ENCODE measurements at regions not wholly inside any gene's neighbourhood (a gene's known extent, or its start where the extent isn't known, plus 50 kb on each side); places are given as distances from the start of the nearest gene placed in this dataset.

DNA sequence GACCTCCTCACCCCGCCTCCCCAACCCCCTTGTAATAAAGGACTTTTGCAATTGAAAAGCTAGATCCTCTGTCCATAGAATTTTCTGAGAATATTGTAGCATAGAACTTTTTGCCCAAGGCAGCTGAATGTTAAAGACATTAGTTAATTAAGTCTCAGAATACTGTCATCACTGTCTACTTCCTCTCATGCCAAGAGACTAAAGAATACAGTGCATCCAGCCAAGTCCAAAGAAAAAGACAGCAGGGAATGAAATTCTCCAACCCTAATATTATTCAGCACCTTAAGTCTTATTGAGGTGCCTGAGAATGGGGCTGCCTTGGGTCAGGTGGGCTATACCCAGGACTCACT is 313.3 kb upstream of the GATB start:
- TF ChIP-seq, protein P1, sequence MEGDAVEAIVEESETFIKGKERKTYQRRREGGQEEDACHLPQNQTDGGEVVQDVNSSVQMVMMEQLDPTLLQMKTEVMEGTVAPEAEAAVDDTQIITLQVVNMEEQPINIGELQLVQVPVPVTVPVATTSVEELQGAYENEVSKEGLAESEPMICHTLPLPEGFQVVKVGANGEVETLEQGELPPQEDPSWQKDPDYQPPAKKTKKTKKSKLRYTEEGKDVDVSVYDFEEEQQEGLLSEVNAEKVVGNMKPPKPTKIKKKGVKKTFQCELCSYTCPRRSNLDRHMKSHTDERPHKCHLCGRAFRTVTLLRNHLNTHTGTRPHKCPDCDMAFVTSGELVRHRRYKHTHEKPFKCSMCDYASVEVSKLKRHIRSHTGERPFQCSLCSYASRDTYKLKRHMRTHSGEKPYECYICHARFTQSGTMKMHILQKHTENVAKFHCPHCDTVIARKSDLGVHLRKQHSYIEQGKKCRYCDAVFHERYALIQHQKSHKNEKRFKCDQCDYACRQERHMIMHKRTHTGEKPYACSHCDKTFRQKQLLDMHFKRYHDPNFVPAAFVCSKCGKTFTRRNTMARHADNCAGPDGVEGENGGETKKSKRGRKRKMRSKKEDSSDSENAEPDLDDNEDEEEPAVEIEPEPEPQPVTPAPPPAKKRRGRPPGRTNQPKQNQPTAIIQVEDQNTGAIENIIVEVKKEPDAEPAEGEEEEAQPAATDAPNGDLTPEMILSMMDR (conservative IDR thresholded peaks at IDR 0.05): no peak
- no peak for TF ChIP-seq ZFX (IDR thresholded peaks at IDR 0.05)
